Parathyroid adenoma (tissue), 2 donors: ENCODE measurements at regions not wholly inside any gene's neighbourhood (a gene's known extent, or its start where the extent isn't known, plus 50 kb on each side); places are given as distances from the start of the nearest gene placed in this dataset.

Source experiments
- H2AFZ ChIP-seq: fragments of 300-600 bp; sonication (generic); one replicate; pipeline ENCODE4 v1.7.0; 2017; ENCODE audit warnings: antibody characterized with exemption, mild to moderate bottlenecking
- H3K27ac ChIP-seq: fragments of 300-600 bp; sonication (generic); one replicate; pipeline ENCODE4 v1.7.0; 2017
- H3K27me3 ChIP-seq: fragments of 300-600 bp; sonication (generic); one replicate; pipeline ENCODE4 v1.7.0; 2017; ENCODE audit warnings: low read length; ENCODE audit not compliant: control insufficient read depth, insufficient read depth
- H3K36me3 ChIP-seq: fragments of 300-600 bp; sonication (generic); one replicate; pipeline ENCODE4 v1.7.0; 2017; ENCODE audit warnings: low read length; ENCODE audit not compliant: control insufficient read depth, insufficient read depth
- H3K4me1 ChIP-seq: fragments of 300-600 bp; sonication (generic); one replicate; pipeline ENCODE4 v1.7.0; 2017; ENCODE audit warnings: control low read depth
- H3K4me2 ChIP-seq: fragments of 300-600 bp; sonication (generic); one replicate; pipeline ENCODE4 v1.7.0; 2017; ENCODE audit warnings: low read length
- H3K4me3 ChIP-seq: fragments of 300-600 bp; sonication (generic); one replicate; pipeline ENCODE4 v1.7.0; 2017; ENCODE audit warnings: low read depth, low read length
- H3K79me2 ChIP-seq: fragments of 300-600 bp; sonication (generic); one replicate; pipeline ENCODE4 v1.7.0; 2017; ENCODE audit warnings: control low read depth
- H3K9ac ChIP-seq: fragments of 300-600 bp; sonication (generic); one replicate; pipeline ENCODE4 v1.7.0; 2017; ENCODE audit warnings: mild to moderate bottlenecking
- H3K9me3 ChIP-seq: fragments of 300-600 bp; sonication (generic); one replicate; pipeline ENCODE4 v1.7.0; 2017; ENCODE audit warnings: low read length; ENCODE audit not compliant: control insufficient read depth
- TF ChIP-seq, protein P1 (sequence below): fragments of 300-600 bp; sonication (generic); IDR thresholded peaks from one replicate; pipeline ENCODE4 v1.7.0; 2017; ENCODE audit warnings: antibody characterized with exemption, mild to moderate bottlenecking
- donor health status: primary hyperparathyroidism.

GRCh38 chr12:83691730-83692129 lies 1005.0 kb downstream of the TMTC2 start:
- H3K79me2 ChIP-seq: no peaks in the 10 kb centered on the region
- no peak overlapping the region for H3K4me2 ChIP-seq
- TF ChIP-seq, protein P1, sequence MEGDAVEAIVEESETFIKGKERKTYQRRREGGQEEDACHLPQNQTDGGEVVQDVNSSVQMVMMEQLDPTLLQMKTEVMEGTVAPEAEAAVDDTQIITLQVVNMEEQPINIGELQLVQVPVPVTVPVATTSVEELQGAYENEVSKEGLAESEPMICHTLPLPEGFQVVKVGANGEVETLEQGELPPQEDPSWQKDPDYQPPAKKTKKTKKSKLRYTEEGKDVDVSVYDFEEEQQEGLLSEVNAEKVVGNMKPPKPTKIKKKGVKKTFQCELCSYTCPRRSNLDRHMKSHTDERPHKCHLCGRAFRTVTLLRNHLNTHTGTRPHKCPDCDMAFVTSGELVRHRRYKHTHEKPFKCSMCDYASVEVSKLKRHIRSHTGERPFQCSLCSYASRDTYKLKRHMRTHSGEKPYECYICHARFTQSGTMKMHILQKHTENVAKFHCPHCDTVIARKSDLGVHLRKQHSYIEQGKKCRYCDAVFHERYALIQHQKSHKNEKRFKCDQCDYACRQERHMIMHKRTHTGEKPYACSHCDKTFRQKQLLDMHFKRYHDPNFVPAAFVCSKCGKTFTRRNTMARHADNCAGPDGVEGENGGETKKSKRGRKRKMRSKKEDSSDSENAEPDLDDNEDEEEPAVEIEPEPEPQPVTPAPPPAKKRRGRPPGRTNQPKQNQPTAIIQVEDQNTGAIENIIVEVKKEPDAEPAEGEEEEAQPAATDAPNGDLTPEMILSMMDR: no peak
- no peaks in the 10 kb centered on the region for H3K9me3 ChIP-seq
- H2AFZ ChIP-seq: no peak overlapping the region
- no peaks in the 10 kb centered on the region for H3K27me3 ChIP-seq
- no peaks in the 10 kb centered on the region for H3K36me3 ChIP-seq
- no peak overlapping the region for H3K9ac ChIP-seq
- H3K4me3 ChIP-seq: no peak overlapping the region
- no peaks in the 10 kb centered on the region for H3K4me1 ChIP-seq
- no peak overlapping the region for H3K27ac ChIP-seq

DNA sequence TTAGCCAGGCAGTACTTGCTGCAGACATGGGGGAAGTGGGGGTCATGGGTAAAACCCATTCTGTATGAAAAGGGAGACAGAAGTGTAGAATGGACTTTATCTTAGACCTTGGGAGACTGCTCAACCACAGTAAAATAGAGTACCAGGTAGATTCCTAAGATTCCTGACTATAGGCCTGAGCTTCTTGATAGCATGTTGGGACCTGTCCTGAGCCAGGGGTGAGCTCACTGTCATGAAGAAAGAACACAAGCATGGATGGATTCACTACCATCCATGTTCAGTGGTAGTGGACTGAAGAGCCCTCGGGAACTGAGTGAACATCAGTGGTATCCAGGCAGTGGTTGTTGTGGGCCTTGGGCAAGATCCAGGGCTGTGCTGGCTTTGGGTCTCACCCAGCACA lies 1003.8 kb downstream of the TMTC2 start:
- TF ChIP-seq, protein P1: no peak
- Histone ChIP-seq H3K4me1 (no peaks in the 10 kb centered on the region), H3K79me2 (no peaks in the 10 kb centered on the region), H3K27me3 (no peaks in the 10 kb centered on the region), H3K36me3 (no peaks in the 10 kb centered on the region), H3K9me3 (no peaks in the 10 kb centered on the region), H3K9ac (no peak overlapping the region), H2AFZ (no peak overlapping the region), H3K4me3 (no peak overlapping the region), H3K27ac (no peak overlapping the region), H3K4me2 (no peak overlapping the region)

DNA sequence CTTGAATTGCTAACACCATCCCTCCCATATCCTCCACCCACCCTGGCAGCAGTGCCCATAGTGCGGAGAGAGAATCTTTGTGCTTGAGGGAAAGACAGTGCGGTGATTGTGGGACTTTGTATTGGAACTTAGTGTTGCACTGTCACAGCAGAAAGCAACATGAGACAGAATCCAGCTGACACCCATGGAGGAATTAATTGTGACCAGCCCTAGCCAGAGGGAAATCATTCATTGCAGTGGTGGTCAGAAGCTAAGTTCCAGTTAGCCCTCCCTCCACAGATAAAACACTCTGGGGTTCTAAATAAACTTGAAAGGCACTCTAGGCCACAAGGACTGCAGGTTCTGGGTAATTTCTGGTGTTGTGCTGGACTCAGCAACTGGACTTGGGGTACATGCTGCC lies 1002.6 kb downstream of the TMTC2 start:
- Histone ChIP-seq H3K9me3 (no peaks in the 10 kb centered on the region), H3K4me3 (no peak overlapping the region), H3K9ac (no peak overlapping the region), H2AFZ (no peak overlapping the region), H3K36me3 (no peaks in the 10 kb centered on the region), H3K4me1 (no peaks in the 10 kb centered on the region), H3K4me2 (no peak overlapping the region), H3K79me2 (no peaks in the 10 kb centered on the region), H3K27me3 (no peaks in the 10 kb centered on the region), H3K27ac (no peak overlapping the region)
- TF ChIP-seq, protein P1: no peak

- Histone ChIP-seq H3K4me2 (no peak overlapping the region), H3K27me3 (no peaks in the 10 kb centered on the region), H3K4me1 (no peaks in the 10 kb centered on the region), H3K4me3 (no peak overlapping the region), H3K9ac (no peak overlapping the region), H3K79me2 (no peaks in the 10 kb centered on the region), H2AFZ (no peak overlapping the region), H3K9me3 (no peaks in the 10 kb centered on the region), H3K27ac (no peak overlapping the region), H3K36me3 (no peaks in the 10 kb centered on the region)
- TF ChIP-seq, protein P1: no peak
These were observed 990.1 kb downstream of the TMTC2 start for GRCh38 chr12:83676781-83677295.

DNA sequence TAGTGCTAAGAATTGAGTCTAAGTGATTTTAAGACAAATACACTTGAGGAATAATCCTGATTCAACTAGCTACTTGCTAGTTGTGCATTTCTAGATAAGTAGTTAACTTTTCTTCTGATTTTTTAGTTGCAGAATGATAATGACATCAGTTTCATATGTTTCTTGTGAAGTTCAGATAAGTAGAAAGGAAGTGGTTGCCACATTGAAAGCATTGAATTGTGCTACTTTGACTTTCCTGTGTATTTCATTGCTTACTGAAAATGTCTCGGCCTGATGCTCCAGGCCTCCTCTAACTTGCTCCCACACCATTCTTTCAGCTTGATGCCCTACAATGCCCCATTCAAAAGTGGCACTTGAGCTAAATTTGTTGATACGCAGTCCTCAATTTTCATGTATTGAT lies 980.0 kb downstream of the TMTC2 start:
- H3K79me2 ChIP-seq: no peaks in the 10 kb centered on the region
- no peak overlapping the region for H3K27ac ChIP-seq
- H3K36me3 ChIP-seq: no peaks in the 10 kb centered on the region
- TF ChIP-seq, protein P1: no peak
- H3K9me3 ChIP-seq: no peaks in the 10 kb centered on the region
- no peak overlapping the region for H3K4me2 ChIP-seq
- H3K9ac ChIP-seq: no peak overlapping the region
- no peak overlapping the region for H3K4me3 ChIP-seq
- no peaks in the 10 kb centered on the region for H3K4me1 ChIP-seq
- no peak overlapping the region for H2AFZ ChIP-seq
- no peaks in the 10 kb centered on the region for H3K27me3 ChIP-seq
